ENCODE measurements at regions not wholly inside any gene's neighbourhood (a gene's known extent, or its start where the extent isn't known, plus 50 kb on each side); places are given as distances from the start of the nearest gene placed in this dataset.

- POLR2A ChIA-PET = no interaction called here
- CTCF ChIA-PET = interaction anchor here (1.0 kb wide), 1 partner anchor 9 kb away, joined by 3 read pairs; no protein-coding TSS in a partner anchor
- TF ChIP-seq TARDBP (IDR thresholded peaks at IDR 0.05) (no peak), ZNF384 (IDR thresholded peaks at IDR 0.05) (no peak), LEF1 (IDR thresholded peaks at IDR 0.05; ENCODE audit: borderline replicate concordance) (no peak), SP1 (IDR thresholded peaks at IDR 0.05) (no peak), FOXA1 (IDR thresholded peaks at IDR 0.05) (no peak), ELF4 (IDR thresholded peaks at IDR 0.05) (no peak), FOXK2 (IDR thresholded peaks at IDR 0.05) (no peak)
- TF ChIP-seq, protein P1, sequence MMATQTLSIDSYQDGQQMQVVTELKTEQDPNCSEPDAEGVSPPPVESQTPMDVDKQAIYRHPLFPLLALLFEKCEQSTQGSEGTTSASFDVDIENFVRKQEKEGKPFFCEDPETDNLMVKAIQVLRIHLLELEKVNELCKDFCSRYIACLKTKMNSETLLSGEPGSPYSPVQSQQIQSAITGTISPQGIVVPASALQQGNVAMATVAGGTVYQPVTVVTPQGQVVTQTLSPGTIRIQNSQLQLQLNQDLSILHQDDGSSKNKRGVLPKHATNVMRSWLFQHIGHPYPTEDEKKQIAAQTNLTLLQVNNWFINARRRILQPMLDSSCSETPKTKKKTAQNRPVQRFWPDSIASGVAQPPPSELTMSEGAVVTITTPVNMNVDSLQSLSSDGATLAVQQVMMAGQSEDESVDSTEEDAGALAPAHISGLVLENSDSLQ (IDR thresholded peaks at IDR 0.05) = no peak
- DNase-seq (ENCODE audit: extremely low spot score) = no peak
Measured at GRCh38 chr10:121049489-121049888, 198.3 kb downstream of the WDR11 start.

DNA sequence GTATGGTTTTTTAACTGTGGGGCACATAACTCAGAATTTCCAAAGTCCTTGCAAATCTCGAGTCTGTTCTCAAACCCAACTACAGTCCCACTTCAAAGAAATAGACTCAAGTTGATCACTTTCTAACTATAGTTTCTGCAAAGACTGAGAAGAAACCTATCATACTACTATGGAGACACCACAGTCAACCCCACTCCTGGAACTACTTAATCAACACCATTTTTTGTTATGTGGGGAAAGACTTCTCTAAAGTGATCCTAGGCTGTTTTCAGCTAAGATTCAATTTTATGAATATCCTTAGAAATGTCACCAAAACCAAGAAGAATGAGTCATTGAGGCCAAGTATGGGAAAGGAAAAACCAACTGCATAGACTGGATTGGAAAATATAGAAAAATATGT lies 198.8 kb downstream of the WDR11 start:
- DNase-seq (ENCODE audit: extremely low spot score) = no peak
- POLR2A ChIA-PET = interaction anchor here (0.7 kb wide), 1 partner anchor 71 kb away, joined by 3 read pairs; no protein-coding TSS in a partner anchor
- CTCF ChIA-PET = interaction anchor here (1.0 kb wide), 1 partner anchor 9 kb away, joined by 3 read pairs; no protein-coding TSS in a partner anchor
- TF ChIP-seq ZNF384 (IDR thresholded peaks at IDR 0.05) (no peak), ELF4 (IDR thresholded peaks at IDR 0.05) (no peak), NFRKB (IDR thresholded peaks at IDR 0.05) (no peak), LEF1 (IDR thresholded peaks at IDR 0.05; ENCODE audit: borderline replicate concordance) (no peak), L3MBTL2 (conservative IDR thresholded peaks at IDR 0.05) (no peak), HDGF (IDR thresholded peaks at IDR 0.05; ENCODE audit: borderline replicate concordance) (no peak), BHLHE40 (IDR thresholded peaks at IDR 0.05; ENCODE audit: borderline replicate concordance) (no peak), TARDBP (IDR thresholded peaks at IDR 0.05) (no peak), SP1 (IDR thresholded peaks at IDR 0.05) (no peak), ARNT (IDR thresholded peaks at IDR 0.05) (no peak), FOXK2 (IDR thresholded peaks at IDR 0.05) (no peak)
- TF ChIP-seq, protein P1 (IDR thresholded peaks at IDR 0.05) = no peak

DNA sequence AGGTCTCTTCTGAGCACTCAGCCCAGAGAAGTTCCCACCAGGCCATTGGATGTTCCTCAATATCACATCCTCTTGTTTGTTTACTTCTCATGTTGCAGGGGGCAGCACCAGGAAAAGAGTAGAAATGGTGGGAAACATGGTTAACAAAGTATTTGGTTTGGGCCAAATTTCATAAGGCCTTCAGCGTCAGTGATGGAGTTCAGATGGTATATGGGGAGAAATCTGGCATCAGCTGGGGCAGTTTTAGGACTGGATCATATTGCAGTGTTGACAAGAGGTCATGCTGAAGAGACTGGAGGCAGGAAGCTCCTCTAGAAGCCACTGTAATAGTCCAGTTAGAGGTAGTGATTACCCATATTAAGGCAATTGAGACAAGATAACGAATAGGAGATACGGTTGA lies 200.0 kb downstream of the WDR11 start:
- no peak for DNase-seq (ENCODE audit: extremely low spot score)
- CTCF ChIA-PET = no interaction called here
- POLR2A ChIA-PET = no interaction called here

DNA sequence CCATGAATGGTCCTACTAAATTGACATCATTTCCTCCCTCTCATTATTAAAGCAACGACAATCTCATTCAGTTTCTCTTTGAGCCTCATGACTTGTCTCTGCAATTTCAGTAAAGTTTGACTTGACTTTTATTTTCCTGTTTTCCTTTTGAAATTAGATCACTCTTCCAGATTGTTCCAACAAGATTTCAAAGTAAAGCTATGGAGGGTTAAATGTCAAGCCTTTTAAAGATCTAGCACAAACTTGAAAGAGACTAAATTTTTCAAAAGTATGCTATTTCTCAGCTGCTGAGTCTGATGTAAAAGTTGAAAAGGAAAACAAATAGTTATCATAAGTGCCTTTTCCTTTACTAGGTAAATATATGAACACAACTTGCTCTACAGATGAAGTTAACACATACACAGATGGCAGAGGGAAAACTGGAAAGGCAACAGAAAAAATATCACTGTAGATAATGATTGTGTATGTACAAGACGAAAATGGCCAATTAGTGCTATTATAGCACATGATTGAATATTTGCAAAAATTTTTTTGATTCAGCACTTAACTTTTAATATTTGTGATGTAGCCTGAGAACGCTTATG lies 200.6 kb downstream of the WDR11 start:
- POLR2A ChIA-PET = no interaction called here
- CTCF ChIA-PET = no interaction called here
- no peak for DNase-seq (ENCODE audit: extremely low spot score)
- no peak for TF ChIP-seq FOXA1 (IDR thresholded peaks at IDR 0.05)
- TF ChIP-seq NFRKB (IDR thresholded peaks at IDR 0.05) = no peak
- TF ChIP-seq L3MBTL2 (conservative IDR thresholded peaks at IDR 0.05) = no peak
- TF ChIP-seq CTBP1 (IDR thresholded peaks at IDR 0.05; ENCODE audit: borderline replicate concordance) = no peak
- TF ChIP-seq SP1 (IDR thresholded peaks at IDR 0.05) = no peak
- TF ChIP-seq HDGF (IDR thresholded peaks at IDR 0.05; ENCODE audit: borderline replicate concordance) = no peak
- TF ChIP-seq, protein P1 (IDR thresholded peaks at IDR 0.05) = no peak
- no peak for TF ChIP-seq LEF1 (IDR thresholded peaks at IDR 0.05; ENCODE audit: borderline replicate concordance)
- TF ChIP-seq TARDBP (IDR thresholded peaks at IDR 0.05) = no peak
- TF ChIP-seq ZNF384 (IDR thresholded peaks at IDR 0.05) = no peak
- no peak for TF ChIP-seq FOXK2 (IDR thresholded peaks at IDR 0.05)
- TF ChIP-seq ARNT (IDR thresholded peaks at IDR 0.05) = no peak
- TF ChIP-seq BHLHE40 (IDR thresholded peaks at IDR 0.05; ENCODE audit: borderline replicate concordance) = no peak
- no peak for TF ChIP-seq ELF4 (IDR thresholded peaks at IDR 0.05)

More for the DNA sequence above, 200.0 kb downstream of the WDR11 start:
- no peak for TF ChIP-seq FOXA1 (IDR thresholded peaks at IDR 0.05)
- no peak for TF ChIP-seq ARNT (IDR thresholded peaks at IDR 0.05)
- TF ChIP-seq TARDBP (IDR thresholded peaks at IDR 0.05) = no peak
- TF ChIP-seq HDGF (IDR thresholded peaks at IDR 0.05; ENCODE audit: borderline replicate concordance) = no peak
- no peak for TF ChIP-seq CTBP1 (IDR thresholded peaks at IDR 0.05; ENCODE audit: borderline replicate concordance)
- TF ChIP-seq ELF4 (IDR thresholded peaks at IDR 0.05) = no peak
- no peak for TF ChIP-seq NFRKB (IDR thresholded peaks at IDR 0.05)
- TF ChIP-seq BHLHE40 (IDR thresholded peaks at IDR 0.05; ENCODE audit: borderline replicate concordance) = no peak
- no peak for TF ChIP-seq SUZ12 (IDR thresholded peaks at IDR 0.05)
- no peak for TF ChIP-seq L3MBTL2 (conservative IDR thresholded peaks at IDR 0.05)
- TF ChIP-seq, protein P1 (IDR thresholded peaks at IDR 0.05) = no peak

DNA sequence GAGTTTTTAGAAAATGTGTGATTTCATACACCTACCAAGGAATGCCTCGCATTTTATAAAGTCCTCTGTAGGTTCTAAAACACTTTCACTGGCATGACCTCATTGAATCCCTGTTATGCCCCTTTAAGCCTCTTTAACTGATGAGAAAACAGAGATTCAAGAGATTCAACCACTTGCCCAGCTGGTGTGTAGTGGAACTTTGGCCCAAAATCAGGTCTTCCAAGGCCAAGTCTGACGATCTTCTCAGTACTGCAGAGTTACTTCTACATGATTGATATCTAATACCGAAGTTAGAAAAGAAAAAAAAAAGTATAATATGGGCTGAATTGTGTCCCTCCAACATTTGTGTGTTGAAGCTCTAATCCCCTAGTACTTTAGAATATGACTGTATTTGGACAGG lies 202.0 kb downstream of the WDR11 start:
- POLR2A ChIA-PET = no interaction called here
- CTCF ChIA-PET = no interaction called here
- TF ChIP-seq ZNF384 (IDR thresholded peaks at IDR 0.05) (no peak), TARDBP (IDR thresholded peaks at IDR 0.05) (no peak), FOXM1 (IDR thresholded peaks at IDR 0.05; ENCODE audit: borderline replicate concordance) (no peak), FOXK2 (IDR thresholded peaks at IDR 0.05) (no peak), ARNT (IDR thresholded peaks at IDR 0.05) (no peak), SUZ12 (IDR thresholded peaks at IDR 0.05) (no peak), SP1 (IDR thresholded peaks at IDR 0.05) (no peak), BHLHE40 (IDR thresholded peaks at IDR 0.05; ENCODE audit: borderline replicate concordance) (no peak), FOXA1 (IDR thresholded peaks at IDR 0.05) (no peak), LEF1 (IDR thresholded peaks at IDR 0.05; ENCODE audit: borderline replicate concordance) (no peak), NFRKB (IDR thresholded peaks at IDR 0.05) (no peak), ELF4 (IDR thresholded peaks at IDR 0.05) (no peak), HDGF (IDR thresholded peaks at IDR 0.05; ENCODE audit: borderline replicate concordance) (no peak), CTBP1 (IDR thresholded peaks at IDR 0.05; ENCODE audit: borderline replicate concordance) (no peak), L3MBTL2 (conservative IDR thresholded peaks at IDR 0.05) (no peak)
- TF ChIP-seq, protein P1 (IDR thresholded peaks at IDR 0.05) = no peak

More for the DNA sequence above, 202.0 kb downstream of the WDR11 start:
- no peak for DNase-seq (ENCODE audit: extremely low spot score)

All from HEK293T (cell line).